H1 (cell line): ENCODE measurements at regions not wholly inside any gene's neighbourhood (a gene's known extent, or its start where the extent isn't known, plus 50 kb on each side); places are given as distances from the start of the nearest gene placed in this dataset.

Experiments used
- CTCF ChIA-PET: fragments of 300-600 bp; sonication (Branson Sonifier 250); formaldehyde crosslinking; loops from one replicate; lab custom pipeline; 2021; ENCODE audit not compliant: partially characterized antibody; lab: Charles Lee
- POLR2A ChIA-PET: fragments of 300-600 bp; sonication (Branson Sonifier 250); formaldehyde crosslinking; loops from one replicate; lab custom pipeline; 2021; ENCODE audit warnings: inconsistent platforms; ENCODE audit not compliant: partially characterized antibody; lab: Charles Lee
- DNase-seq, 2 experiments: peaks; one replicate each; pipeline versions ENCODE4 v3.0.0 to v3.0.0-alpha.2; 2010 to 2022; ENCODE audit warnings: low spot score in 2 of 2, low read depth in 1 of 2, mixed read lengths in 1 of 2
- FAIRE-seq: peaks from 2 replicates; lab custom pipeline; 2011; peaks lifted over from hg19 to GRCh38; lab: Jason Lieb, UNC
- H2AFZ ChIP-seq: 2 replicates; pipeline ENCODE4 v1.8.1; 2012; ENCODE audit warnings: low read length, inconsistent platforms
- H2AK5ac ChIP-seq: 2 replicates; pipeline ENCODE4 v1.6.1; 2013; ENCODE audit warnings: low read depth, low read length
- H2BK120ac ChIP-seq: replicated peaks from 2 replicates; pipeline ENCODE3; 2013; ENCODE audit warnings: low read depth, low read length, inconsistent platforms
- H2BK12ac ChIP-seq: 2 replicates; pipeline ENCODE4 v1.6.1; 2013; ENCODE audit warnings: low read depth, low read length
- H2BK15ac ChIP-seq: 2 replicates; pipeline ENCODE4 v1.6.1; 2013; ENCODE audit warnings: low read length
- H2BK20ac ChIP-seq: 2 replicates; pipeline ENCODE4 v1.6.1; 2013; ENCODE audit warnings: low read length
- H2BK5ac ChIP-seq: 2 replicates; pipeline ENCODE4 v1.6.1; 2013; ENCODE audit warnings: low read depth, low read length
- H3K14ac ChIP-seq: 2 replicates; pipeline ENCODE4 v1.6.1; 2013; ENCODE audit warnings: inconsistent platforms; ENCODE audit not compliant: insufficient read length
- H3K18ac ChIP-seq: 2 replicates; pipeline ENCODE4 v1.6.1; 2013; ENCODE audit warnings: low read length; ENCODE audit errors: extremely low read depth
- H3K23ac ChIP-seq: 2 replicates; pipeline ENCODE4 v1.6.1; 2013; ENCODE audit warnings: inconsistent platforms; ENCODE audit not compliant: insufficient read length
- H3K23me2 ChIP-seq: 2 replicates; pipeline ENCODE4 v1.6.1; 2013; ENCODE audit warnings: low read depth, low read length
- H3K27ac ChIP-seq: 2 replicates; pipeline ENCODE4 v1.6.1; 2011; ENCODE audit warnings: low read depth, low read length, inconsistent platforms
- H3K27me3 ChIP-seq, 4 experiments: replicated peaks in 1 of 4; 1 replicate in 1 of 4; 2 replicates in 3 of 4; pipeline versions ENCODE4 v1.6.1 to v1.8.1; 2011 to 2013; ENCODE audit warnings: low read length in 3 of 4, mild to moderate bottlenecking in 3 of 4, inconsistent platforms in 2 of 4, mixed read lengths in 2 of 4, moderate library complexity in 1 of 4; ENCODE audit not compliant: control insufficient read depth in 3 of 4, insufficient read depth in 3 of 4; ENCODE audit errors: extremely low read depth in 1 of 4
- H3K36me3 ChIP-seq, 4 experiments: 2 replicates each; pipeline versions ENCODE4 v1.6.1 to v1.8.1; 2011 to 2013; ENCODE audit warnings: mild to moderate bottlenecking in 4 of 4, low read length in 3 of 4, moderate library complexity in 2 of 4, control low read depth in 1 of 4, inconsistent platforms in 1 of 4; ENCODE audit not compliant: insufficient read depth in 4 of 4, control insufficient read depth in 2 of 4
- H3K4ac ChIP-seq: replicated peaks from 2 replicates; pipeline ENCODE3; 2013; ENCODE audit warnings: low read length, low read depth, mixed read lengths, inconsistent platforms; ENCODE audit not compliant: insufficient read length
- H3K4me1 ChIP-seq, 4 experiments: replicated peaks in 1 of 4; 1 replicate in 1 of 4; 2 replicates in 3 of 4; pipeline versions ENCODE4 v1.6.1 to v1.8.1; 2011 to 2013; ENCODE audit warnings: low read length in 3 of 4, inconsistent platforms in 2 of 4, mixed read lengths in 1 of 4; ENCODE audit not compliant: insufficient read depth in 4 of 4, control insufficient read depth in 3 of 4
- H3K4me2 ChIP-seq, 2 experiments: 2 replicates each; pipeline versions ENCODE4 v1.6.1 to v1.8.1; 2011 to 2013; ENCODE audit warnings: low read depth in 2 of 2, low read length in 2 of 2, control low read depth in 1 of 2, inconsistent platforms in 1 of 2, mild to moderate bottlenecking in 1 of 2; ENCODE audit not compliant: insufficient read depth in 1 of 2
- H3K4me3 ChIP-seq, 4 experiments: fragments of 200-600, 300-600 bp in 1 of 4; sonication (generic), shearing (Covaris generic), sonication (Bioruptor Twin) in 1 of 4; 2 replicates each; pipeline versions ENCODE4 v1.5.1 to v1.8.1; 2011 to 2016; ENCODE audit warnings: low read length in 4 of 4, low read depth in 3 of 4, control low read depth in 2 of 4, inconsistent platforms in 2 of 4, mild to moderate bottlenecking in 2 of 4, mixed read lengths in 1 of 4, moderate library complexity in 1 of 4; ENCODE audit not compliant: insufficient read depth in 2 of 4; ENCODE audit errors: extremely low read depth in 1 of 4
- H3K56ac ChIP-seq: replicated peaks from 2 replicates; pipeline ENCODE3; 2013; ENCODE audit warnings: low read depth, mild to moderate bottlenecking, mixed read lengths, low read length, inconsistent platforms; ENCODE audit not compliant: insufficient read length
- H3K79me1 ChIP-seq: 2 replicates; pipeline ENCODE4 v1.6.1; 2013; ENCODE audit warnings: low read depth, low read length, control low read depth
- H3K79me2 ChIP-seq, 2 experiments: 2 replicates each; pipeline versions ENCODE4 v1.6.1 to v1.8.1; 2012 to 2013; ENCODE audit warnings: low read length in 2 of 2, mild to moderate bottlenecking in 2 of 2, inconsistent platforms in 1 of 2; ENCODE audit not compliant: insufficient read depth in 2 of 2, control insufficient read depth in 1 of 2
- H3K9ac ChIP-seq, 4 experiments: replicated peaks in 1 of 4; 1 replicate in 1 of 4; 2 replicates in 3 of 4; pipeline versions ENCODE4 v1.6.1 to v1.8.1; 2011 to 2013; ENCODE audit warnings: low read depth in 3 of 4, low read length in 3 of 4, control low read depth in 2 of 4, mild to moderate bottlenecking in 2 of 4, moderate library complexity in 2 of 4, inconsistent platforms in 1 of 4; ENCODE audit errors: extremely low read depth in 1 of 4
- H3K9me3 ChIP-seq, 2 experiments: 2 replicates each; pipeline versions ENCODE4 v1.6.1 to v1.8.1; 2012 to 2013; ENCODE audit warnings: mild to moderate bottlenecking in 2 of 2, moderate library complexity in 2 of 2, control low read depth in 1 of 2, inconsistent platforms in 1 of 2, low read depth in 1 of 2, low read length in 1 of 2, mixed read lengths in 1 of 2; ENCODE audit not compliant: insufficient read depth in 2 of 2
- H4K20me1 ChIP-seq, 2 experiments: replicated peaks in 1 of 2; 2 replicates each; pipeline versions ENCODE3 to v1.8.1; 2011 to 2013; ENCODE audit warnings: inconsistent platforms in 2 of 2, low read length in 2 of 2, mild to moderate bottlenecking in 1 of 2; ENCODE audit not compliant: insufficient read depth in 2 of 2, control insufficient read depth in 1 of 2
- H4K5ac ChIP-seq: 2 replicates; pipeline ENCODE4 v1.6.1; 2013; ENCODE audit warnings: low read length, low read depth, mixed read lengths, inconsistent platforms; ENCODE audit not compliant: insufficient read length
- H4K8ac ChIP-seq: 2 replicates; pipeline ENCODE4 v1.8.0; 2013; ENCODE audit warnings: mild to moderate bottlenecking, moderate library complexity, low read length, inconsistent platforms; ENCODE audit not compliant: insufficient read depth; ENCODE audit errors: extremely low read depth
- H4K91ac ChIP-seq: replicated peaks from 2 replicates; pipeline ENCODE3; 2013; ENCODE audit warnings: low read length, mixed read lengths, inconsistent platforms; ENCODE audit not compliant: insufficient read length
- CHD2 ChIP-seq: IDR thresholded peaks from 2 replicates; pipeline ENCODE4 v1.6.1; 2012; ENCODE audit warnings: low read length, improper control_type of control experiment
- RFX5 ChIP-seq: IDR thresholded peaks from 2 replicates; pipeline ENCODE4 v1.6.1; 2011; ENCODE audit warnings: low read depth, low read length, improper control_type of control experiment, borderline replicate concordance
- WGBS, 2 experiments: shearing (Covaris generic) in 1 of 2; methylation state at CpG; one replicate each; pipeline versions ENCODE4 v1.1.6 to v1.1.7; 2013 to 2015; ENCODE audit warnings: low lambda C conversion rate in 2 of 2, mixed read lengths in 2 of 2, inconsistent platforms in 1 of 2, low coverage in 1 of 2, missing lambda C conversion rate in 1 of 2; ENCODE audit not compliant: insufficient replicate concordance in 2 of 2, insufficient coverage in 1 of 2, insufficient read length in 1 of 2; ENCODE audit errors: extremely low coverage in 1 of 2, missing lambda C conversion rate in 1 of 2; 5-methylcytosine and 5-hydroxymethylcytosine counted together

DNA sequence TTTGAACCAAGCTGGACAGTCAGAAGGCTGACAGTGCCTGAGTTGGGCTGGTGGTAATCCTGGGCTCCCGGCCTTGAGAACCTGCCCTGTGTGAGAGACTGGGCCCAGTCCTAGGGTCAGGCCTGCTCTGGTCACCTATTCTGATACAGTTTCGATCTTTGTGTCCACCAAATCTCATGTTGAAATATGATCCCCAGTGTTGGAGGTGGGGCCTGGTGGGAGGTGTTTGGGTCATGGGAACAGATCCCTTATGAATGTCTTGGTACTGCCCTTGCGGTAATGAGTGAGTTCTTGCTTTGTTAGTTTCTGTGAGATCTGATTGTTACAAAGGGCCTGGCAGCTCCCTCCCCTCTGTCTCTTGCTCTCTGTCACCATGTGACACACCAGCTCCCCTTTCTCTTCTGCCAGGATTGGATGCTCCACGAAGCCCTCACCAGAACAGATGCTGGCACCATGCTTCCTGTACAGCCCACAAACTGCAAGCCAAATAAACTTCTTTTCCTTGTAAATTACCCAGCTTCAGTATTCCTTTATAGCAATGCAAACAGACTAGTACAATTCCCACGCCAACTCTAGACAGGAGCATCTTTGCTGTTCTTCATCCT, 111.8 kb upstream of the ZNF438 start:
- Histone ChIP-seq H4K8ac (no peak overlapping the region), H3K79me2 (no peaks in the 10 kb centered on the region), H2BK15ac (no peak overlapping the region), H3K4me2 (no peak overlapping the region), H3K79me1 (no peaks in the 10 kb centered on the region), H3K4me3 (no peak overlapping the region), H2BK12ac (no peak overlapping the region), H2BK120ac (no peak overlapping the region), H4K20me1 (no peaks in the 10 kb centered on the region), H3K27me3 (no peaks in the 10 kb centered on the region), H2AK5ac (no peak overlapping the region), H3K4me1 (no peaks in the 10 kb centered on the region), H3K14ac (no peak overlapping the region), H3K9ac (no peak overlapping the region), H2BK5ac (no peak overlapping the region), H2AFZ (no peak overlapping the region), H3K56ac (no peak overlapping the region), H3K18ac (no peak overlapping the region), H2BK20ac (no peak overlapping the region), H3K36me3 (no peaks in the 10 kb centered on the region), H3K9me3 (no peaks in the 10 kb centered on the region), H3K27ac (no peak overlapping the region), H4K91ac (no peak overlapping the region), H3K4ac (no peak overlapping the region), H3K23ac (no peak overlapping the region), H3K23me2 (no peaks in the 10 kb centered on the region), H4K5ac (no peak overlapping the region)
- WGBS, 2 experiments: 97% methylated on average over 4 of the region's 5 CpGs; no CpG with 5 or more reads in 1 of the 2 experiments
- CTCF ChIA-PET: interaction anchor here (0.6 to 1.1 kb wide), 4 partner anchors 10 to 399 kb away, joined by 3 read pairs; no protein-coding TSS in a partner anchor
- POLR2A ChIA-PET: interaction anchor here (1.5 kb wide), 1 partner anchor 9 kb away, joined by 6 read pairs; no protein-coding TSS in a partner anchor
- FAIRE-seq: no peak
- TF ChIP-seq CHD2: no peak
- no peak for TF ChIP-seq RFX5
- DNase-seq: no peak
